ENCODE measurements at regions not wholly inside any gene's neighbourhood (a gene's known extent, or its start where the extent isn't known, plus 50 kb on each side); places are given as distances from the start of the nearest gene placed in this dataset.

DNA sequence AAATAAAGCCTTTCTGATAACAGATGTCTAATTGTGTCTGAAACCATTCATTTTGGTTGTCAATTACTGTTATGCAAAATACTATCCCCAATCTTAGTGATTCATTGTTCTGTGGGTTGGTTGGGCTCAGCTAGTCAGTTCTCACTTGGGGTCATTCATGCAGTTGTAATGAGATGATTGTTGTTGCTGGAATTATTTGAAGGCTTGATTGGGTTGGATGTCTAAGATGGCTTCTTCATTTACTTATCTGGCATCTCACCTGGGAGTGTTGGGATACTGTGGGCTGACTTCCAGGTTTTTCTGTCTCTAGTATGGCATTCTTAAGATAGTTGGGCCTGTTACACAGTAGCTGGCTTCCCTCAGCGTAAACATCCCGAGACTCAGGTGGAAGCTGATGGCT is 217.8 kb upstream of the B3GALT2 start:
- H3K4me3 ChIP-seq (ENCODE audit: low read depth, low read length) = no peak overlapping the region
- DNase-seq (ENCODE audit: low read depth) = no peak
- TF ChIP-seq, protein P1, sequence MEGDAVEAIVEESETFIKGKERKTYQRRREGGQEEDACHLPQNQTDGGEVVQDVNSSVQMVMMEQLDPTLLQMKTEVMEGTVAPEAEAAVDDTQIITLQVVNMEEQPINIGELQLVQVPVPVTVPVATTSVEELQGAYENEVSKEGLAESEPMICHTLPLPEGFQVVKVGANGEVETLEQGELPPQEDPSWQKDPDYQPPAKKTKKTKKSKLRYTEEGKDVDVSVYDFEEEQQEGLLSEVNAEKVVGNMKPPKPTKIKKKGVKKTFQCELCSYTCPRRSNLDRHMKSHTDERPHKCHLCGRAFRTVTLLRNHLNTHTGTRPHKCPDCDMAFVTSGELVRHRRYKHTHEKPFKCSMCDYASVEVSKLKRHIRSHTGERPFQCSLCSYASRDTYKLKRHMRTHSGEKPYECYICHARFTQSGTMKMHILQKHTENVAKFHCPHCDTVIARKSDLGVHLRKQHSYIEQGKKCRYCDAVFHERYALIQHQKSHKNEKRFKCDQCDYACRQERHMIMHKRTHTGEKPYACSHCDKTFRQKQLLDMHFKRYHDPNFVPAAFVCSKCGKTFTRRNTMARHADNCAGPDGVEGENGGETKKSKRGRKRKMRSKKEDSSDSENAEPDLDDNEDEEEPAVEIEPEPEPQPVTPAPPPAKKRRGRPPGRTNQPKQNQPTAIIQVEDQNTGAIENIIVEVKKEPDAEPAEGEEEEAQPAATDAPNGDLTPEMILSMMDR (IDR thresholded peaks at IDR 0.05; ENCODE audit: insufficient read depth, low read length) = no peak

DNA sequence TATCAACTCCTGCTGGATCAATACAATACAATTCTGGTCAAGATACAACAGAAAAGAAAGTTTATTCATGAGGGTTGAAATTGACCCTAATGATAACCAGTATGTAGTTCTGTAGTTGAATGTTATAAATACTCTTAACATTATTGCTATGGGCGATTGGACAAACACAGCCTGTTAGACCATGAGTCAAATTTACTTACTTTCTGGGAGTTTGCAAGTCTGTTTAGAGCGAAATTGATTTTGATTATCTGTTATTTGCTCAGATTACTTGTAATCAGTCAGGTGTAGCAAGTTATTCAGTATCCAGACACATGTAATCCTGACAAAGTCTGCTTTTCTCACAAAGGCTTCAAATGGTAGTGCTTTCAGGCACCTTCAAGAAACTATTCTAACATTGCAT is 216.6 kb upstream of the B3GALT2 start:
- no peak overlapping the region for H3K4me3 ChIP-seq (ENCODE audit: low read depth, low read length)
- no peak for DNase-seq (ENCODE audit: low read depth)
- TF ChIP-seq, protein P1 (IDR thresholded peaks at IDR 0.05; ENCODE audit: insufficient read depth, low read length) = no peak

DNA sequence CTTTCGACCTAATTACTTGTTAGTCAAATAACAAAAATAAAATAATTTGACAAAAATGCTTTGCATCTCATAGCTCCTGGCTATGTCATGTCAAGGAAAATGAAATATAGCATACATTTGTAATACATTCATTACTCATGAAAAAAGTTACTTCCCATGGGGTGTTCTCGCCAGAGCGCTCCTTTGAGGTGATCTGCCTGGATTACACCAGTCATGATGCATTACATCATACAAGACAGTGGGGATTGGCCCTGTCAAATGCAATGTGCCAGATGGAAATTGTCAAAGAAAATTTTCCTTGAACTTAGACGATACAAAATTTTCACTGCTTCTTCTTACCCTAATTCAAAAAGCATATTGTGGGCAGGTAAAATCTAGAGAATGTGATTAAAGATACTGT is 215.6 kb upstream of the B3GALT2 start:
- no peak overlapping the region for H3K4me3 ChIP-seq (ENCODE audit: low read depth, low read length)
- TF ChIP-seq, protein P1 (IDR thresholded peaks at IDR 0.05; ENCODE audit: insufficient read depth, low read length) = no peak
- DNase-seq (ENCODE audit: low read depth) = no peak

DNA sequence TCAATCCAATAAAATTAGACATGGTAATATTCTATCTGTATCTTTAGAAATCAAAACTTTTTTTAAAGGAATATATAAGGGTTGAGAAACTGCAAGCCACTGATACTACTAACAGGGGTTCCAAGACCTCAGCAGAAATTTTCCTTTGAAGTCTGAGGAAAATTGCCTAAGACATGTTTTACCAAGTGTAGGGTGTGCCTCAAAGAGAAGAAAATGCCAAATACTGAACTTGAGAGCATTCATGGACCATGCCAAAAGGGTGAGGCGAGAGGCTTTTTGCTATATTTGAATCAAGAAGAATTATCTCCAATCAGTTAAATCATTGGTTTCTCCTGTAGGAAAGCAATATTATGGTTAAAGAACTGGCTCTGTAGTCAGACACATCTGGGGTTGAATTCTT is 207.9 kb upstream of the B3GALT2 start:
- TF ChIP-seq, protein P1 (IDR thresholded peaks at IDR 0.05; ENCODE audit: insufficient read depth, low read length) = no peak
- DNase-seq (ENCODE audit: low read depth) = no peak
- H3K4me3 ChIP-seq (ENCODE audit: low read depth, low read length) = no peak overlapping the region

DNA sequence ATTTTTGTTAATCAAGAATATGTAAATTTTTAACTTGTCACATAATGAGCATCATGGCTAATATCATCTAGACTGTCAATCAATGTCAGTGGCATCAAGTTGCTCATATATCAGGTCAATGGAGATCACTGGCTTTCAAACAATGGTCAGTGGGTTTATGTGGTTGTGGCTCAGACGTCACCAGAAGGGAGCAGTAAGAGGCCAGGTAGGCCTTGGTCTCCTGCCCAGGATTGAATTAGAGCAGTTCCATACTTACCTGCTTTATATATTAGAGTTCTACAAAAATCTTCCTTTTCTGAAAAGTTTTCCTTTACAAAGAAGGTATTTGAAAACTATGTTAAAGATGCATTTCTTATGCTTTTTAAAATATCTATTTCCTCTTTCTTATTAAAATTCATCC is 206.3 kb upstream of the B3GALT2 start:
- TF ChIP-seq, protein P1 (IDR thresholded peaks at IDR 0.05; ENCODE audit: insufficient read depth, low read length) = no peak
- no peak overlapping the region for H3K4me3 ChIP-seq (ENCODE audit: low read depth, low read length)
- DNase-seq (ENCODE audit: low read depth) = no peak

DNA sequence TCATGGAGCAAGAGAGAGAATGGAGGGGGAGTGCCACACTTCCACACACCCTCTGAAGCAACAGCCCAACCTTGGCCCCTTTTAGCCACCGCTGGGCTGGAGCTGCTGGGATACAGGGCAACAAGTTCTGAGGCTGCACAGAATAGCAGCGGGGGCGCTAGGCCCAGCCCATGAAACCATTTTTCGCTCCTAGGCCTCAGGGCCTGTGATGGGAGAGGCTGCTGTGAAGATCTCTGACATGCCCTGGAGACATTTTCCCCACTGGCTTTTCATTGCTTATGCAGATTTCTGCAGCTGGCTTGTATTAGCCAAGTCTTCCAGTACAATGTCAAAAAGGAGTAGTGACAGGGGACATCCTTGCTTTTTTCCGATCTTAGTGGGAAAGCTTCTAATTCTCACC is 202.3 kb upstream of the B3GALT2 start:
- TF ChIP-seq, protein P1 (IDR thresholded peaks at IDR 0.05; ENCODE audit: insufficient read depth, low read length) = no peak
- no peak for DNase-seq (ENCODE audit: low read depth)
- H3K4me3 ChIP-seq (ENCODE audit: low read depth, low read length) = no peak overlapping the region

DNA sequence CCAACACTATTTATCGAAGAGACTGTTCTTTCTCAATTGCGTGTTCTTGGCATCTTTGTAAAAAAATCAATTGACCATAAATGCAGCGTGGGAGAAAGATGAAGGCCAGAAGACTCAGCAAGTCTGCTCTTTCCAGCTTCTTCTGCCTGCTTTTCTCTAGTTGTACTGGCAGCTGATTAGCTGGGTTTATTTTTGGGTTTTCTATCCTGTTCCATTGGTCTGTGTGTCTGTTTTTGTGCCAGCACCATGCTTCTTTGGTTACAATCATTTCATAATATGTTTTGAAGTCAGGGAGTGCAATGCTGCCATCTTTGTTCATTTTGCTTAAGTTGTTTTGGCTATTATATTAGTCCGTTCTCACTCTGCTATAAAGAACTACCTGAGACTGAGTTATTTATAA is 201.8 kb upstream of the B3GALT2 start:
- no peak for DNase-seq (ENCODE audit: low read depth)
- TF ChIP-seq, protein P1 (IDR thresholded peaks at IDR 0.05; ENCODE audit: insufficient read depth, low read length) = no peak
- no peak overlapping the region for H3K4me3 ChIP-seq (ENCODE audit: low read depth, low read length)
